NCI-H2107 treated with DMSO at 0.1 percent for 48 hours (cell line): ENCODE measurements at regions not wholly inside any gene's neighbourhood (a gene's known extent, or its start where the extent isn't known, plus 50 kb on each side); places are given as distances from the start of the nearest gene placed in this dataset.
A peak's percentile ranks its signal among the peaks of the same experiment; 100 is the strongest.

Source experiments
- DNase-seq: peaks from one replicate; lab custom pipeline; 2025; ENCODE audit not compliant: unreplicated experiment; lab: John Stamatoyannopoulos, UW

DNA sequence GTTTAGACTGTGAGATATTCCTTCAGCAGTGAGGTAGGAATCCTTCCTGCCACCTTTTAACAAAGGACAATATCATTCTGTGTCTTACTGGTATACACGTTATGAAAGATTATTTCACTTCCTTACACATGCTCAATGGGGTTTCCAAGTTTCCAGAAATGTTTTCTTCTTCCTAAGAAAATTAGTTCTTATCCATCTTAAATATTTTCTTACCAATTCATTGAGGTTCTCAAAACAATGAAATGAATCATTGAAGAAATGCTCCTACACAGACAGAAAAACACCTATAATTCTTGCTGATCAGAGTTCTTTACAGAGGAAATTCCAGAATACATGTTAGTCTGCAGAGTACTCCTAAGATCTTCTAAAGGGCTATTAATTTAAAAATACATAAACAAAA, 51.4 kb upstream of the SEC61G start:
- no peak for DNase-seq

DNA sequence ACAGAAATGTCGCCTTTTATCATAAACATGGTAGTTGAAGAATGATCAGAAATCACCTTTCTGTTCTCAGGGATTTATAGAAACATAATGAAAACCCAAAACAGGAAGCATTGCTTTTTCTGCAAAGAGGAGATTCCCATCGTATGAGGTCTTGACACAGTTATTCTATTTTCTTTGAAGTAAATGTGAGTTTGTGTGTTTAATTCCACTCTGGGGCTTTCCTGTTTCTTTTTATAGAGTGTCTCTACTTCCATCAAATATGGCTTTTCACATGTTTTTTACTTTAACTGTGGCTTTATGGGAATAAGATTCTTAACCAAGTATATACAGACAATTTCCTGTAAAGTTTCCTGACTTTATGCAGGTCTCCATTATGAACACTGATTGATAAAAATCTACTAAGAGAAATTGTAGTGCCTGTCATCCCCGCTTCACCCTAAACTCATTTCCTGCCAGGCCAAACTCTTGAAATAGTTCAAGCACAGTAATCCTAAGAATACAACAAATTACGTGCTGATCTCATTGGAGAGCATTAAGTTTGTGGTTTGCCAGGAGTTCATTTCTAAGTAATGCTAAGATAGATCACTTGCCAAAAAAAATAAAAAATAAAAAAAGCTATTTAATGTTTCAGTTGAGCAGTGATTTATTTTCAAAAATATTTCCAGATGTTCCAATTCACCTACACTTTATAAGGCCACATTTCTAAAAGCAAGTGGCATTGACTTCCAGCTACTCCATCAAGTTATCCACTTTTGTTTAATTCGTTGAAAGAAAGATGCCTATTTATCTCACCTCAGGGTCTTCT, 52.2 kb upstream of the SEC61G start:
- no peak for DNase-seq

DNA sequence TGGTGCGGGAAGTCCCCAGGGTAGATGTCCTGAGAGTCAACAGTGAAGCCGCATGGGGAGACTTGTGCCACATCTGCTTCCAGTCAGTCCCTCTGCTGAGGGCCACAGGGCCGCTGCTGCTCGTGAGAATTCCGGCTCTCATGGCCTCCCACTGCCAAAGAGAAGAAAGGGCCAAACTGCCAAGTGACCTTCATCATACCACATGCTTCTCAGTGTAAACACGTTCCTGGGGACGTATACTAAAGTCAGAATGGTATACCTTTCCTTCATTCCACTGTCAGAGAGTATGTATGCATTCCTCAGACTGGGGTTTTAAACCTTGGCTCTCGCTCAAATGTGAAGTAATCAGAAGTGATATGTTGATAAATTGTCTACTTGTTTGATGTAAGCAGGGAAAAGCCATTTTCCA, 52.8 kb upstream of the SEC61G start:
- DNase-seq, result no peak

DNA sequence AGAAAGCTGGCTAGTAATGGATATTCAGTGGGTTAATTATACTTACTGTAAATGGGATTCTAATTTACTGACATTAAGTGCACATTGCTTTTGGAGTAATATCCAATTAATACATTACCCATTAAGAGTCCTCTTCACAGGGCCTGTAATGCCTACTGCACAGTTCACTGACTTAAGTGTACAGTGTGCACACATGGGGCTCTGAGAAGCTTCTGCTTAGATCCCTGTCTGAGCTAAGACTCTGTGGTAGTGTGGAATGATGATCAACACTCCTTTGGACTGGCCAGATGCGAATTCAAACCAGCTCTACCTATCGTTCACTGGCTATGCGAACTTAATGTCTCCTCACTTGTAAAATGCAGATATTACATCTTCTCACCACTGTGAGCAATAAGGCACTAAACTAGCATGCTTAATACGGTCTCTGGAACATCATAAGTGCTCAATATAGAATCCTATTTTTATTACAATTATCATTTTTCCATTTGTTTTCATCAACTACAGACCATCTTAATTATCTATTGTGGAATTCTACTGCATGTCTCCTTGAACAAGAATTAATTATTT, 53.8 kb upstream of the SEC61G start:
- no peak for DNase-seq

DNA sequence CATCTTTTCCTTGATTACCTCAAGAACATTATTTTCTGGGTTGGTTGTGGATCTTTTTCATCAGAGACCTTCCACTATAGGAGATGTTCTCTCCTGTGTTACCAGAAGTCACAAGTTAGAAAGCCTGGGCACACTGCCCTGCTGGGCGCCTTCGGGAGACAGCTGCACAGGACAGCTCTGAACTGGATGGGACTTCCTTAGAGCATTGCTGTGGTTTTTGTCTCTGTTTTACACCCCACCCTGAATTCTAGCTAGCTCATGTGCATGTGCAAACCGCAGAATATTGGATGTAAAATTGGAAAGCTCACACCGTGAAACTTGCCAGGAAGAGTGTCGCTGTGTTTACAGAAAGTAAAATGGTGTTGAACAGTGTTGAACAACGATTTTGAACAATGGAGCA, 54.4 kb upstream of the SEC61G start:
- DNase-seq, result no peak

DNA sequence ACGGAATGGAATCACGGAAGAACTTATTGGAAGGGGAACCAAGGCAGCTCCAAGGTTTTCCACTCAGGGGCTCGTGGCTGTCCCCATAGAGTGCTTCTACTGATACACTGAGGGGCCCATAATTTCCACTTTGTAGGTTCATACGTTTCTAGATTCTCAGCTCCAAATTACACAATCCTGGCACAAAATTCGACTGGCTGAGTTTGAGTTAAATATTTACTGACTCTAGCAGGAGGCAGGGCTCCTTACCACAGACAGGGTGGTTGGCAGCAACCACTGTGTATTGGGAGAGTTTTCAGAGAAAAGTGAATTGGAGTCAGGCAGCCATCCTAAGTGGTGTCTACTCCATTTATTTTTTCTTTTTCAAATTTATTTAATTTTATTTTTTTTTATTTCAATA, 55.4 kb upstream of the SEC61G start:
- no peak for DNase-seq

DNA sequence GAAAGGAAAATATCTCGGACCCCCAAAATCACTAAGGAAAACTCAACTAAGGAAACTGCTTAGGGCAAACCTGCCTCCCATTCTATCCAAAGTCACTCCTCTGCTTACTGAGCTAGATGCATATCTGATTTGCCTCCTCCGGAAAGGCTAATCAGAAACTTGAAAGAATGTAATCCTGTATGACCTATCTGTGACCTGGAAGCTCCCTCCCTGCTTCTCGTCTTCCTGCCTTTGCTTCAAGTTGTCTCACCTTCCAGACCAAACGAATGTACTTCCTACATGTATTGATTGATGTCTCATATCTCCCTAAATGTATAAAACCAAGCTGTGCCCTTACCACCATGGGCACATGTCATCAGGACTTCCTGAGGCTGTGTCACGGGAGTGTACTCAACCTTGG, 58.1 kb upstream of the SEC61G start:
- no peak for DNase-seq

DNA sequence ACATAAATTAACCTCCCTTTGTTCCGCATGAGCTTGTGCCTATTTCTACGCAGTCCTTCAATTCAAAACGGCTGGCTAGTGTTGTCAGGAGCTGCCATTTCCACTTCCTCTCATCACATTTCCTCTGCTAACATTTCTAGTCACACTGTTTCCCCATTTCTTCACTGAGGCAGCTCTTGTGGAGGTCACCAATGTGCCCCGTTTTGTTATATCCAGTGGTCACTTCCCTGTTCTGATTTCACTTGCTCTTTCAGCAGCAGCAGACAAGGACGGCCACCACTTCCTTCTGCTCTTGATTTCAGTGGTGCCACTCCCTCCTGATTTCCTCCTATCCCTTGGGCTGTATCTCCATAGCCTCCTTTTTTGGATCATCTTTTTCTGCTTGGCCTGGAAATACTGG, 64.8 kb upstream of the SEC61G start:
- DNase-seq, result no peak

DNA sequence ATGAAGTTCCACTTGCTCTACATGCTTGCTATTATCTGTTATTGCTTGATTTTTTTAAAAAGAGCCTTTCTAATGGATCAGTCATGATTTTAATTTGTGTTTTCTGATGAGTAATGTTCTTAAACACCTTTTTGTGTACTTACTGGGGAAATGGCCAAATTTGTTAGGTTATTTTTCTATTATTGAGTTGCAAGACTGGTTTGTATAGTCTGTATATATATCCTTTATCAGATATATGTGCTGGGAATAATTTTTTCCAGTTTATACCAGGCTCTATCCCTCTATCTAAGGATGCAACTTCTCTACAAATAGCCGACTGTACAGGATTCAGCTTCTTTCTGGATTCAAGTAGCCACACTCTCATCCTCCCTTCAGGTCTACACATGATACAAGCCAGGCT, 65.6 kb upstream of the SEC61G start:
- no peak for DNase-seq

DNA sequence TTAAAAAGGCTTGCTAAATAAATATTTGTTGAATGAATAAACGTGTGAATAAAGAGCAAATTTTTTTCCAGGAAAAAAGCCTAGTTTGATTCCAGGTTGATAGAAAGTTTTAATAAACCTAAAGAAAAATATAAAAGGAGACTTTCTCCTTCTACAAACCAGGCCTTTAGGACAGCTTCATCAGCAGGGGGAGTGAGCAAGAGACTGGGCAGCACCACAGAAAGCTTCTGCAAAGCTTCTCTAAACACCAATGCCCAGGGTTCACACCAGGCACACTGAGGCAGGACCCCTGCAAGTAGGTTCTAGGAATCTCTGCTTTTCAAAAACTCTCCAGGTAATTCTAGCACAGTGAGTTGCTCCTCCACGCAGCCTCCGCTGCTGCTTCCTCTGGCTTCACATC, 66.4 kb upstream of the SEC61G start:
- no peak for DNase-seq

DNA sequence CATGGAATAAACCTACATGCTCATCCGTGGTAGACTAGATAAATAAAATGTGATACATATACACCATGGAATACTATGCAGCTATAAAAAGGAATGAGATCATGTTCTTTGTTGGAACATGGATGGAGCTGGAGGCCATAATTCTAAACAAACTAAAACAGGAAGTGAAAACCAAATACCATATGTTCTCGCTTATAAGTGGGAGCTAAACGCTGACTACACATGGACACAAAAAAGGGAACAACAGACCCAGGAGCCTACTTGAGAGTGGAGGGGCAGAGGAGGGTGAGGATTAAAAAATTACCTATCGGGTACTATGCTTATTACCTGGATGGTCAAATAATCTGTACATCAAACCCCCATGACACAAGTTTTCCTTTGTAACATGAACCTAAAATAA, 68.7 kb upstream of the SEC61G start:
- no peak for DNase-seq

DNA sequence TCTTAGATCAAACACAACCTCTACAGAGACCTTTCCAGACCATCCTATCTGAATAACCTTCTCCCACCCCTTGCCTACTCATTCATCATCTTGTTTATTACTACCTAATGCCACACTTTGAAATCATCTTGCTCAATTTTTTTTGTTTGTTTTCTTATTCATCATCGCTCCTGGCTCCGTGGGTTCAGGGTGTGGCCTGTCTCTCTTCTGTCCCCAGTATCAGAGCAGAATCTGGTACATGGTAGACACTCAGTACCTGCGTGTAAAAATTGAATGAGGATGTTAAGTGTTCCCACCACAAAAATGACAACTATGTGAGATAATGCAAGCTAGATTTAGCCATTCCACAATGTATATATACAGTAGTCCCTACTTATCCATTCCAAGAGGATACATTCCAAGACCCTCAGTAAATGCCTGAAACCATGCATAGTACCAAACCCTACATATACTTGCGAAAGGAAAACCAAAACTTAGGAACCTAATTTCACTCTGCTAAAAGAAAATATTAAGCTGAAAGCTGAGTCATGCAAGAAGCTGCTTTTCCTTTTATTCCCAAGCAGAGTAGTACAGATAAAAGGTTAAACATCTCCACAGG, 72.1 kb upstream of the SEC61G start:
- no peak for DNase-seq

DNA sequence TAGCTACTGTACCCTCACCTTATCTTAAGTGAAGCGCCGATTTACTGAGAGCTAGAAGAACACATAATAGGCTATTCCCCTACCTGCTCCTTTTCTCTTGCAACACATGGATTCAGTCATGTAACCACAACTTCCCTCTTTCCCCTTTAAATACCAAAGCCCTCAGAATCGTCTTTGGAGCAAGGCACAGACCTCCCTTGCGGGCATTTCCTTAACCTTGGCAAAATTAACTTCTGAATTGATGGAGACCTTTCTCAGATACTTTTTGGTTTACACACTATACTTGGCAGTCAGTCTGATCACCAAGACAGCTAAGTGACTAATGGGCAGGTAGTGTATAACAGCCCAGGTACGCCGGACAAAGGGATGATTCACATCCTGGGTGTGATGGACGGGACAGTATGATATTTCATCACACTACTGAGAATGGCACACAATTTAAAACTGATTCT, 72.7 kb upstream of the SEC61G start:
- DNase-seq, result no peak

DNA sequence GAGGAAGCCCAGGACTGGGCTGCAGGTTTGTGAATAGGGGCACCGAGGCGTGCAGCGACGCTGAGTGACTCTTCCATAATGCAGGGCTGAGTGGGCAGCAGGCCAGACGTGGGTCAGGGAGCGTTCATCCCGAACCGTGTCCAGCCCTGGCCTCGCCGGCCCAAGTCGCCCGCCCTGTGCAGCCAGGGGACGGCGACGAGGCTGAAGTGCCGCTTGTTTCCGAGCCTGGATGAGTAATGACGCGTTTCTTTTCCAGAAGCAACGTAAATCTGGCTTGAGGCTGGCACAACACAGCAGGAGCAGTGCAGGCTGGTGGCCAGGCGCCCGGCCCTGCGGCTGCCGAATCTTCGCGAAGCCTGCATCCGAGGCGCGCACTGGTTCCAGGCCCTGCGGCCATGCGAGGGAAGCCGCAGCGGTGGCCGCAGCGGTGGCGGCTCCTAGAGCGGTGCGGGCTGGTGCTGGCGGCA, 74.0 kb upstream of the SEC61G start:
- no peak for DNase-seq

DNA sequence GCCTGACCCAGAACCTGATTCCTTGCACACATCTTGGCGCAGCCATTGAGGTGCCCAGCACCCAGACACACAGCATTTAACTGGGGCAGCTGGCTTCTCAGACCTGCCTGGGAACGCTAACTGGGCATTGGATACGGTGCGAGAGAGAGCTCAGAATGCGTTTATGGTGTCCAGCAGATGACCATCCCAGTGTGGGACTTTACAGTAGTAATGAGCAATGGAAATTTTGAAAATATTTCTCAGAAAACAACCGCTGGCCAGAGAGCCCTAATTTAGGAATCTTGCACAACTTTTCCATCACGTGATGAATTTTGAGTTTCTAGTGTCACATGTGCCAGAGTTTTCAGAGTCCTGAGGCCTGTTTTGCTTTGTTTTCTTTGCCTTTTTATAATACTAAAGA, 78.2 kb upstream of the SEC61G start:
- no peak for DNase-seq

DNA sequence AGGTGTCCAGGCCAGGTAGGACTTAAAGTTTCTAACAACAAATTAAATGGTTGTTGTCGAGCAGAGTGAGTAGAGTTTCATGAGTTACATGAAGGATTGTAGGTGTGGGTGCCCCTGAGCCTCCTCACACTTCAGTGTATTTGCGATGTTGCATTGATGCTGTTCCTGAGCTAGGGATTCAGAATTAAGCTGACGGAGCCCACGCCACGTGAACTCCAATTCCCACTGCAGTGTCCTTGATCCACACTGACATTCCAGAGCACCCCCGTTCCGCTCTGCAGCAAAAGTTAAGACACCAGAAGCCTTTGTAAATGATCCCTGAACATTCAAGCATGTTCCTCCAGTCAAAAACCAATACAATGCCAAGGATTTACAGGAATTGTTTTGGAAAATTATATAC, 78.8 kb upstream of the SEC61G start:
- DNase-seq, result no peak

DNA sequence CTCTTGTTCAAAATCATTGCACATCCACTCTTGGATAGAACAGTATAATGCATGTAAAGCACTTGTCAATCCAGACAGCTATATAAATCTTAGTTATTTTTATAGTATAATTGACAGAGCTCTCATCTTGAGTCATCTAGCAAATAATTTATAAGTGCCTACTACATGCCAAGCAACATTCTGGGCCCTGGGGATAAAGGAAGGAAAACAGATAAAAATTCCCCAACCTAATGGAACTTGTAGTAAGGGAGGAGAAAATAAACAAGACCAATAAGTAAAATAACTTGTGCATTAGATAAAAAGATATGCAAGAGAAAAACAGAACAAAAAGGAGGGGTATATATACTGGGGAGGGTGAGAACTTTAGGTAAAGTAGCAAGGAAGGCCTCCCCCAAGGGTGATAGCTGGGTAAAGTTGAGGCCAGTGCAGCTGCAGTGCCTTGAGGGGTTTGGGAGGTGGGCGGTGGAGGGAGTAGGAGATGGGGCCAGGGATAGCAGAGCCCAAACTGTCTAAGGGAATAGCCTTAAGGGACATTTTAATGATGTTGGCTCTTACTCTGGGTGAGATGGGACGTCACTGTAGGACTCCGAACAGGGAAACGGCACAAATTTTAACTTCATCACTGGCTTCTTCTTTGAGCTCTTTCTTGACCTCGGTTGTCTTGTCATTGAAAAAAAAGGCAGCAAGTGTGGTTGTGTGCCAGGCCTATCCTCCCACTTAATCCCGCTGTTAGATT, 79.3 kb upstream of the SEC61G start:
- DNase-seq, result no peak

DNA sequence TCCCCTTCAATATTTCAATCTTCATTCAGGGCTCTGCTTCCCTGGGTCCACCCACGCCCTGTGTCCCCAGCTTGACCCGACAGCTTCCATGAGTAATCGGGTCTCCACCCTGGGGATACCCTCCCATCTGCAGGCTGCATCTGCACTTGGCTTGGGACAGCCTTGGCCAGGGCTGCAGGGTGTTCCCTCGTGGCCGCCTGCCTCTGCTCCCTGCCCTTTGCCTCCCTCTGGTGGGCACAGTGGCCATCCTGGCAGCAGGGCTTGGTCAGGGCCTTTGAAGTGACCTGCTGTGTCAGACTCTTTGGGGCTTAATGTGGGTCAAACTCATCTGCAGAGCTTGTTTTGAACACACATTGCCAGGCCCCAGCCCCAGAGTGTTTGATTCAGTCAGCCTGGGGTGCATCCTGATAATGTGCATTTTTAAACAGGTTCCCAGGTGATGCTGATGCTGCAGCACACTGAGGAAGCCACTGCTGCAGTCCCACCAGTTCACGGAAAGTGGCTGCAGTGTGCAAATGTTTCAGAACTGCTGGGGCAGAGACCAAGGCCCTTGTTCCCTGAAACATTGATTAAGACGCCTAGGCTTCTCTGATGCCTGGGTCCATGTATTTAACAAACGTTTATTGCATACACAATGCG, 80.7 kb upstream of the SEC61G start:
- DNase-seq, result no peak

DNA sequence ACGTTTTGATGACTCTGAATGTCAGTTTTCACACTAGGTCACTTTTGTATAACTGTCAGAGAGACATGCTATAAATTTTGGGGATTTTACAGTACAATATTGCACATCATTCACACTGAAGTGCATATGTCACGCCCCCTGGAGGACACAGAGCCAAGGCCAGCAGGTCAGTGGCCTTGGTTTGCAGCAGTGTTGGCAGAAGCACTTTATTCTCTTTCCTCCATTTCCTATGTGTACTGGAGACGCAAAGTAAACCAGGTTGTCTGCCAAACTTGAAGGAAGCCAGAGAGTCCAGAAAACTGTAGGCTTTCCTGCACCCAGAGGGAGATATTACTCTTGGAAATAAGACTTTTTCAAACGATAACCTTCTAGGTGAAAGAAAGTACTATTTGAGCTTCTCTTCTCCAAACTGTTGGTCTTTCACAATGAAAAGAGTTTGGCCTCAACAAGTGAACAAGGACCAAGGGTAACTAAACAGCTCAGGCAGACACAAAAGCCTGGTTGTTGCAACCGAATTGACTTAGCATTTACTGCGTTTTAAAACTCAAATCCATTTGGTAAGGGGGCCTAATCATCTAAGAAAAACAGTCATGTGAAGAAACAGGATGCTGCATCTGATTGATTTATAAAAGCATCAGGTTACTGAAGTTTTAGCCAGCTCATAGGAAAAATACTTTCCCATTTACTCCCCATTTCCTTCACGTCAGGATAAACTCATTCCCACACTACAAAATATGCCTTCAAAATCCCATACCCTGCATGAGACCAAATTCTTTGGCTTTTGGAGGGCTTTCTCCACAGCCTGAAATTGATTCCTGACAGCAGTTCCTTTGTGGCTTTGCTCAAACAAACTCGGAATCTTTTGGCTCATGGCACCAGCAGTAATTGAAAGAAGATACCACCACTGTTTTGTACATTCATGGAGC, 83.0 kb upstream of the SEC61G start:
- peak; percentile 35 for DNase-seq

DNA sequence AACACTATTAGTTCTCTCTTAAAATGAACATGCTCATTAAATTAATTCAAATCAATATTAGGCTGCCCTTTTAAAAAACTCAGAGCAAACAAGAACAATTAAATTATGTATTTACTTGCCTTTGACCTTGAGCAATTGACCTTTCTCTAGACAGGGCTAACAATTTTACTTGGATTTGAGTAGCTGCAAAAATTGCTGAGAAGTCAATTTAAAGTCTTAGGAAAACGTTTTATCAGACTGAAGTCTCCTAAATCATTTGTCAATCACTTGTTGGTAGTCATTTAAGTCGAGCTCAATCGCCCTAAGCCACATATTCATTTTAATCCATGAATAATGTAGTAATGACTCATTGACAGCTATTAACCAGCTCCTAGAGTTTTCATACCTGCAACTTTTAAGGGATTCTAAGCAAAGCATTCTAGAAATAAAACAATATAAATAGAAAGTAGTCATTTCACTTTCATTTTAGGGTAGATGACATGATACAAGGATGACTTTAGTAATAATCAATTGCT, 84.9 kb upstream of the SEC61G start:
- no peak for DNase-seq
